ENCODE measurements at regions not wholly inside any gene's neighbourhood (a gene's known extent, or its start where the extent isn't known, plus 50 kb on each side); places are given as distances from the start of the nearest gene placed in this dataset.
A peak's percentile ranks its signal among the peaks of the same experiment; 100 is the strongest.

DNA sequence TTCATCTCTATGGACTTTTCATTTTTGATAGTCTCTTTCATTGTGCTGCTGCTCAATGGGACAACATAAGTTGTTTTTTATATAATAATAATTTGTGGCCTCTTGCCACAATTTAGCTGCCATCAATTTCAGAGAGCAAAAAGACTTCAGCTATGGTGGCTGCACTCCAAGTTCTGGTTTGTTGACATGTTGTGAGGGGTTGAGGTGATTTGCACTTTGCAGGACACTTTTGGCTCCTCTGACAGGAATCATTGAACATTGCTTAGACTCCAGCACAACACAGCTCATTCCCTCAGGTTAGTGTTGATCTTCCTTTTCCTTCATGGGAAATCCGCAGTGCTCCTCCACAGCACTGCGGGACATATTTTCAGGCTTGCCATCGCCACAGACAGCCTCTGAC, 725.4 kb upstream of the TSPY4 start:
- Histone ChIP-seq H3K27me3 (no peaks in the 10 kb centered on the region), H3K4me1 (no peaks in the 10 kb centered on the region), H3K36me3 (no peaks in the 10 kb centered on the region), H3K9me3 (no peaks in the 10 kb centered on the region), H3K27ac (no peak overlapping the region), H3K4me3 (no peak overlapping the region)
- TF ChIP-seq, protein P1, sequence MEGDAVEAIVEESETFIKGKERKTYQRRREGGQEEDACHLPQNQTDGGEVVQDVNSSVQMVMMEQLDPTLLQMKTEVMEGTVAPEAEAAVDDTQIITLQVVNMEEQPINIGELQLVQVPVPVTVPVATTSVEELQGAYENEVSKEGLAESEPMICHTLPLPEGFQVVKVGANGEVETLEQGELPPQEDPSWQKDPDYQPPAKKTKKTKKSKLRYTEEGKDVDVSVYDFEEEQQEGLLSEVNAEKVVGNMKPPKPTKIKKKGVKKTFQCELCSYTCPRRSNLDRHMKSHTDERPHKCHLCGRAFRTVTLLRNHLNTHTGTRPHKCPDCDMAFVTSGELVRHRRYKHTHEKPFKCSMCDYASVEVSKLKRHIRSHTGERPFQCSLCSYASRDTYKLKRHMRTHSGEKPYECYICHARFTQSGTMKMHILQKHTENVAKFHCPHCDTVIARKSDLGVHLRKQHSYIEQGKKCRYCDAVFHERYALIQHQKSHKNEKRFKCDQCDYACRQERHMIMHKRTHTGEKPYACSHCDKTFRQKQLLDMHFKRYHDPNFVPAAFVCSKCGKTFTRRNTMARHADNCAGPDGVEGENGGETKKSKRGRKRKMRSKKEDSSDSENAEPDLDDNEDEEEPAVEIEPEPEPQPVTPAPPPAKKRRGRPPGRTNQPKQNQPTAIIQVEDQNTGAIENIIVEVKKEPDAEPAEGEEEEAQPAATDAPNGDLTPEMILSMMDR (IDR thresholded peaks at IDR 0.05) = no peak
- DNase-seq (no peak), ATAC-seq (no peak)
- intact Hi-C loops (cut with DNase I) = no loop called here

DNA sequence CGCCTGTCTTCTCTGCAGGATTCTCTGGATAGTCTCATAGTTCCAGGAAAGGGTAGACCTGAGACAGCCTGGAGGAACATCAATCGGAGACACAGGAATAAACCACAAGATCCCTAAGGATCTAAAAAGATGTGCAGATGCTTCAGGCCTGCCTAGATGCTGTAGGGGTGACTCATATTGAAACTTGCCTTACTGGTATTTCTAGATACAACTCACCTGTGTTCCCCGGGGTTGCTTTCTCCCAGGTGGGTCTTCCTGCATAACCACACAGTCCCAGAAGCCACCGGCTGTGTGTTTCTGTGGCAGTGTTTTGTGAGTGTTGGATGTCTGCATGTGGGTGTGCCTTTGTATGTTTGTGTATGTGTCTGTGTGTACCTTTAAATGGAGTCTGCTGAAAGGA, 719.0 kb upstream of the TSPY4 start:
- no peaks in the 10 kb centered on the region for H3K36me3 ChIP-seq
- no peaks in the 10 kb centered on the region for H3K27me3 ChIP-seq
- no peak overlapping the region for H3K4me3 ChIP-seq
- no peaks in the 10 kb centered on the region for H3K4me1 ChIP-seq
- H3K27ac ChIP-seq = no peak overlapping the region
- ATAC-seq (no peak), DNase-seq (no peak)
- intact Hi-C loops (cut with DNase I) = no loop called here
- no peaks in the 10 kb centered on the region for H3K9me3 ChIP-seq
- TF ChIP-seq, protein P1 (IDR thresholded peaks at IDR 0.05) = no peak

DNA sequence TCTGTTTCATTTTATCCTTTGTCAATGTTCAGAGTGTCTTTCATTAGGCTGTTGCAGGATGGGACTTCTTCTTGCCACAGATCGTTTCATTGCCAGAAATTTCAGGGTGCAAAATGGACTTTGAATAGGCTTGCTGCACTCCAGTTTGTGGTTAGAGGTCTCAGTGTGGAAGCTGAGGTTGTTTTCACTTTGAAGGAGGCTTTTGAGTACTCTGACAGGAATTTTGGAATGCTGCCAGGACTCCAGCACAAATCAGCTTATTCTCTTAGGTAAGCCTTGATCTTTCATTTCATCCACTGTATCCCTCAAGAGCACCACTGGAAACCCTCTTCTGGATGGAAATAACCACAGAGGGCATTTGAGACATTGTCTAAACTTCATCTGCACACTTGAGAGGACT, 715.1 kb upstream of the TSPY4 start:
- intact Hi-C loops (cut with DNase I) = no loop called here
- TF ChIP-seq, protein P1 (IDR thresholded peaks at IDR 0.05) = no peak
- ATAC-seq = no peak

DNA sequence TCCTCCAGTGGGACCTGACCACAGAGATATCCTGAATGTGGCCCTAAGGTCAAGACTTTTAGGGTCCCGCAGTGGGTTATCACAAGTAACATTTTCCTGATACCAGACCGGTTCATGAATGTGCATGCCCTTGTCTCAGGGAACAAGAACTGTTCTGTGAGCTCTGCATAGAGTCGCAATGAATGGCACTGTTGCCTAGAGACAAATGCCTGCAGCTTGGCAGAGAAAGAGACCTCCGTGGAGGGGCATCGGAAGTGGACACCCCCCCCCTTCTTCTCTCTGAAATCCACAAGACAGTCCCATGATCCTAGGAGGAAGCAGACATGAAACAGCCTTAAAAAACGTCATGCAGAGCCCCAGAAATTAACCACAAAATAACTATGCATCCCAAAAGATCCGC, 714.4 kb upstream of the TSPY4 start:
- Histone ChIP-seq H3K27ac (no peak overlapping the region), H3K36me3 (no peaks in the 10 kb centered on the region), H3K4me3 (no peak overlapping the region), H3K27me3 (no peaks in the 10 kb centered on the region), H3K9me3 (no peaks in the 10 kb centered on the region), H3K4me1 (no peaks in the 10 kb centered on the region)
- TF ChIP-seq, protein P1 (IDR thresholded peaks at IDR 0.05) = no peak
- DNase-seq = no peak
- no peak for ATAC-seq
- intact Hi-C loops (cut with DNase I) = no loop called here

More for the DNA sequence above, 715.1 kb upstream of the TSPY4 start:
- H3K4me1 ChIP-seq = no peaks in the 10 kb centered on the region
- no peaks in the 10 kb centered on the region for H3K27me3 ChIP-seq
- no peak overlapping the region for H3K27ac ChIP-seq
- H3K4me3 ChIP-seq = no peak overlapping the region
- no peaks in the 10 kb centered on the region for H3K9me3 ChIP-seq
- DNase-seq = peak in 1 of 4 donors; percentile 3
- no peaks in the 10 kb centered on the region for H3K36me3 ChIP-seq

DNA sequence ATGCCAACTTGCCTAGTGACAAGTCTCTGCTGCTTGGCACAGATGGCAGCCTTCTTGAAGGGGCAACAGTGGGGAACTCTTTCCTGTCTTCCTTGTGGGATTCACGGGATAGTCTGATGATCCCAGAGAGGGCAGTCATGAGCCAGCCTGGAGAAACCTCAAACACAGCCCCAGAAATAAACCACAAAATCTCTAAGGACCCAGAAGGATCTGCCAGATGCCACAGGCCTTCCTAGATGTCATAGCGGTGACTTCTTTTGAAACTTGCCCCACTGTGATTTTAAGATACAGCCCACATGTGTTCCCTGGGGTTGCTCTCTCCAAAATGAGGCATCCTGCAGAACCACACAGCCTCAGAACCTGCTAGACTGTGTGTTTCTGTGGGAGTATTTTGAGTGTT, 707.6 kb upstream of the TSPY4 start:
- Histone ChIP-seq H3K27me3 (no peaks in the 10 kb centered on the region), H3K9me3 (no peaks in the 10 kb centered on the region), H3K36me3 (no peaks in the 10 kb centered on the region), H3K27ac (no peak overlapping the region), H3K4me1 (no peaks in the 10 kb centered on the region), H3K4me3 (no peak overlapping the region)
- DNase-seq = no peak
- TF ChIP-seq, protein P1 (IDR thresholded peaks at IDR 0.05) = no peak
- intact Hi-C loops (cut with DNase I) = no loop called here
- no peak for ATAC-seq
